IMR-90 (cell line): ENCODE measurements at regions not wholly inside any gene's neighbourhood (a gene's known extent, or its start where the extent isn't known, plus 50 kb on each side); places are given as distances from the start of the nearest gene placed in this dataset.

Source experiments
- ATAC-seq: fragments of 200-7000 bp; cut with Tn5 transposase; 2 replicates; pipeline ENCODE4 v1.9.1; 2020; ENCODE audit warnings: low read depth, mild to moderate bottlenecking, moderate library complexity
- BruUV-seq: library from RNA; stranded (reverse); fragments of 400-500 nt; replicated peaks from 2 replicates; lab custom pipeline; 2021; lab: Mats Ljungman, UMichigan
- CTCF ChIA-PET: fragments of 300-600 bp; formaldehyde crosslinking; extraction: SDS; loops from one replicate; lab custom pipeline; 2021; ENCODE audit warnings: antibody characterized with exemption; lab: Yijun Ruan, JAX
- POLR2A ChIA-PET: fragments of 300-600 bp; sonication (Branson Sonifier 250); formaldehyde crosslinking; loops from one replicate; lab custom pipeline; 2022; ENCODE audit warnings: antibody characterized with exemption; ENCODE audit not compliant: unreplicated experiment; lab: Charles Lee
- DNase-seq: peaks from one replicate; pipeline ENCODE4 v3.0.0; 2013
- H2AFZ ChIP-seq: replicated peaks from 2 replicates; pipeline ENCODE3; 2013; ENCODE audit warnings: low read length, mild to moderate bottlenecking; ENCODE audit not compliant: poor library complexity
- H2AK5ac ChIP-seq: 2 replicates; pipeline ENCODE4 v1.6.1; 2013; ENCODE audit warnings: low read depth, low read length, inconsistent platforms
- H2AK9ac ChIP-seq: replicated peaks from 2 replicates; pipeline ENCODE3; 2013; ENCODE audit warnings: mild to moderate bottlenecking, low read depth, low read length, moderate library complexity; ENCODE audit not compliant: poor library complexity
- H2BK120ac ChIP-seq: 2 replicates; pipeline ENCODE4 v1.6.1; 2013; ENCODE audit warnings: low read depth, low read length, inconsistent platforms
- H2BK15ac ChIP-seq: 3 replicates; pipeline ENCODE4 v1.6.1; 2013; ENCODE audit warnings: low read depth, low read length, inconsistent platforms
- H2BK20ac ChIP-seq: 2 replicates; pipeline ENCODE4 v1.6.1; 2013; ENCODE audit warnings: low read depth, mild to moderate bottlenecking, inconsistent platforms, low read length, moderate library complexity
- H2BK5ac ChIP-seq: 2 replicates; pipeline ENCODE4 v1.6.1; 2013; ENCODE audit warnings: mild to moderate bottlenecking, low read depth, low read length, inconsistent platforms; ENCODE audit not compliant: poor library complexity, severe bottlenecking
- H3K14ac ChIP-seq: replicated peaks from 2 replicates; pipeline ENCODE4 v1.6.1; 2013; ENCODE audit warnings: low read depth, low read length, inconsistent platforms
- H3K18ac ChIP-seq: 2 replicates; pipeline ENCODE4 v1.6.1; 2013; ENCODE audit warnings: low read depth, low read length, control low read depth
- H3K23ac ChIP-seq: 2 replicates; pipeline ENCODE4 v1.6.1; 2013; ENCODE audit warnings: low read depth, low read length, inconsistent platforms
- H3K27ac ChIP-seq: 2 replicates; pipeline ENCODE4 v1.5.1; 2013; ENCODE audit warnings: mild to moderate bottlenecking, control low read depth, low read length; ENCODE audit not compliant: insufficient read depth
- H3K27me3 ChIP-seq: 2 replicates; pipeline ENCODE4 v1.6.1; 2013; ENCODE audit warnings: low read length; ENCODE audit not compliant: control insufficient read depth, insufficient read depth
- H3K36me3 ChIP-seq: 2 replicates; pipeline ENCODE4 v1.6.1; 2013; ENCODE audit warnings: low read length, mixed read lengths; ENCODE audit not compliant: control insufficient read depth, insufficient read depth
- H3K4ac ChIP-seq: 2 replicates; pipeline ENCODE4 v1.6.1; 2013; ENCODE audit warnings: low read depth, low read length, inconsistent platforms
- H3K4me1 ChIP-seq: 2 replicates; pipeline ENCODE4 v1.6.1; 2013; ENCODE audit warnings: low read length, mixed read lengths; ENCODE audit not compliant: control insufficient read depth, insufficient read depth
- H3K4me2 ChIP-seq: 2 replicates; pipeline ENCODE4 v1.6.1; 2013; ENCODE audit warnings: low read depth, mild to moderate bottlenecking, control low read depth, low read length, moderate library complexity
- H3K4me3 ChIP-seq: 2 replicates; pipeline ENCODE4 v1.5.1; 2013; ENCODE audit warnings: low read depth, mild to moderate bottlenecking, control low read depth, low read length, moderate library complexity; ENCODE audit not compliant: insufficient read depth
- H3K56ac ChIP-seq: 2 replicates; pipeline ENCODE4 v1.6.1; 2013; ENCODE audit warnings: low read length, inconsistent platforms; ENCODE audit not compliant: insufficient read depth; ENCODE audit errors: extremely low read depth
- H3K79me1 ChIP-seq, 2 experiments: 2 replicates each; pipeline ENCODE4 v1.6.1; 2013; ENCODE audit warnings: low read length in 2 of 2, inconsistent platforms in 1 of 2, low read depth in 1 of 2
- H3K9ac ChIP-seq: 2 replicates; pipeline ENCODE4 v1.6.1; 2013; ENCODE audit warnings: low read depth, low read length, control low read depth
- H3K9me1 ChIP-seq: 2 replicates; pipeline ENCODE4 v1.6.1; 2013; ENCODE audit warnings: low read length, inconsistent platforms; ENCODE audit not compliant: insufficient read depth
- H3K9me3 ChIP-seq: 2 replicates; pipeline ENCODE4 v1.6.1; 2013; ENCODE audit warnings: low read length; ENCODE audit not compliant: control insufficient read depth, insufficient read depth
- H4K20me1 ChIP-seq: 2 replicates; pipeline ENCODE4 v1.6.1; 2013; ENCODE audit warnings: low read length, inconsistent platforms; ENCODE audit not compliant: insufficient read depth
- H4K5ac ChIP-seq: 2 replicates; pipeline ENCODE4 v1.6.1; 2013; ENCODE audit warnings: mild to moderate bottlenecking, low read depth, low read length, control low read depth
- H4K8ac ChIP-seq, 2 experiments: 2 replicates each; pipeline ENCODE4 v1.6.1; 2013; ENCODE audit warnings: low read depth in 2 of 2, low read length in 2 of 2, control low read depth in 1 of 2, inconsistent platforms in 1 of 2
- H4K91ac ChIP-seq: 2 replicates; pipeline ENCODE4 v1.6.1; 2013; ENCODE audit warnings: low read depth, low read length, inconsistent platforms; ENCODE audit not compliant: insufficient read depth
- FOS ChIP-seq: fragments of 150-350 bp; IDR thresholded peaks from 2 replicates; pipeline ENCODE4 v1.6.1; 2016; ENCODE audit warnings: low read depth, low read length
- MXI1 ChIP-seq: IDR thresholded peaks from 2 replicates; pipeline ENCODE4 v1.6.1; 2012; ENCODE audit warnings: low read depth, mild to moderate bottlenecking, low read length, moderate library complexity, borderline replicate concordance
- NFE2L2 ChIP-seq: fragments of 150-350 bp; IDR thresholded peaks from 2 replicates; pipeline ENCODE4 v1.6.1; 2016; ENCODE audit warnings: low read depth, mild to moderate bottlenecking, low read length
- RAD21 ChIP-seq: IDR thresholded peaks from 2 replicates; pipeline ENCODE4 v1.6.1; 2012; ENCODE audit warnings: low read length, improper control_type of control experiment
- RCOR1 ChIP-seq: IDR thresholded peaks from 2 replicates; pipeline ENCODE4 v1.6.1; 2012; ENCODE audit warnings: mild to moderate bottlenecking, low read length, improper control_type of control experiment; ENCODE audit not compliant: insufficient replicate concordance
- RFX5 ChIP-seq: IDR thresholded peaks from 2 replicates; pipeline ENCODE4 v1.8.0; 2012; ENCODE audit warnings: low read depth, mild to moderate bottlenecking, low read length, moderate library complexity
- USF2 ChIP-seq: fragments of 150-350 bp; IDR thresholded peaks from 2 replicates; pipeline ENCODE4 v1.6.1; 2017; ENCODE audit warnings: mild to moderate bottlenecking, antibody characterized with exemption, low read length, low read depth
- WGBS, 2 experiments: methylation state at CpG; one replicate each; pipeline versions ENCODE4 v1.1.5 to v1.1.7; 2013; ENCODE audit warnings: missing lambda C conversion rate in 2 of 2; ENCODE audit not compliant: insufficient read length in 1 of 2; ENCODE audit errors: extremely low coverage in 2 of 2; 5-methylcytosine and 5-hydroxymethylcytosine counted together
- dilution Hi-C: fragments of 300-500 bp; cut with HindIII; formaldehyde crosslinking; loops from one replicate; pipeline ENCODE4 v1.14.3; 2018; ENCODE audit warnings: low sequenced_read_pairs; ENCODE audit not compliant: unreplicated experiment
- in situ Hi-C: fragments of 300-500 bp; cut with MboI; formaldehyde crosslinking; loops from 3 replicates; pipeline ENCODE4 v1.14.3; 2019; ENCODE audit warnings: low sequenced_read_pairs, inconsistent platforms, mixed read lengths
- intact Hi-C: fragments of 100-400 bp; cut with micrococcal nuclease; formaldehyde crosslinking; loops from 2 replicates; pipeline ENCODE4 v1.10.0; 2022

GRCh38 chr14:84546236-84546635 is 983.7 kb upstream of the FLRT2 start:
- no peak overlapping the region for H2AK5ac ChIP-seq
- H4K91ac ChIP-seq, result no peak overlapping the region
- no peak overlapping the region for H3K14ac ChIP-seq
- no peaks in the 10 kb centered on the region for H3K9me1 ChIP-seq
- no peak overlapping the region for H3K56ac ChIP-seq
- intact Hi-C loops, result no loop called here
- TF ChIP-seq RAD21 (no peak), RFX5 (no peak), USF2 (no peak), FOS (no peak), NFE2L2 (no peak), MXI1 (no peak), RCOR1 (no peak)
- no peak overlapping the region for H3K4me3 ChIP-seq
- CTCF ChIA-PET, result interaction anchor here (0.6 kb wide), 1 partner anchor 549 kb away, joined by 3 read pairs; no protein-coding TSS in a partner anchor
- no peak overlapping the region for H3K4ac ChIP-seq
- H4K20me1 ChIP-seq, result no peaks in the 10 kb centered on the region
- in situ Hi-C loops, result no loop called here
- no peak overlapping the region for H3K9ac ChIP-seq
- H3K36me3 ChIP-seq, result no peaks in the 10 kb centered on the region
- H3K27ac ChIP-seq, result no peak overlapping the region
- H3K4me1 ChIP-seq, result no peaks in the 10 kb centered on the region
- no peak overlapping the region for H2AK9ac ChIP-seq
- H2BK5ac ChIP-seq, result no peak overlapping the region
- no peak overlapping the region for H3K23ac ChIP-seq
- H3K27me3 ChIP-seq, result no peaks in the 10 kb centered on the region
- H2BK20ac ChIP-seq, result no peak overlapping the region
- H3K4me2 ChIP-seq, result no peak overlapping the region
- H2BK15ac ChIP-seq, result no peak overlapping the region
- DNase-seq, result no peak
- H4K8ac ChIP-seq, result no peak overlapping the region
- H3K9me3 ChIP-seq, result no peaks in the 10 kb centered on the region
- H4K5ac ChIP-seq, result no peak overlapping the region
- H3K79me1 ChIP-seq, result no peaks in the 10 kb centered on the region
- WGBS, 2 experiments, result no CpG with 5 or more reads among the region's 2 CpGs
- H3K18ac ChIP-seq, result no peak overlapping the region
- H2BK120ac ChIP-seq, result no peak overlapping the region
- no peak for ATAC-seq
- no TSS peak for BruUV-seq
- POLR2A ChIA-PET, result no interaction called here
- no peak overlapping the region for H2AFZ ChIP-seq
- dilution Hi-C loops, result no loop called here
